ENCODE measurements at regions not wholly inside any gene's neighbourhood (a gene's known extent, or its start where the extent isn't known, plus 50 kb on each side); places are given as distances from the start of the nearest gene placed in this dataset.

GRCh38 chr13:47665043-47665442, 336.0 kb downstream of the SUCLA2 start:
- Histone ChIP-seq H3K4me3 (ENCODE audit: low read length) (no peak overlapping the region), H3K36me3 (ENCODE audit: control insufficient read depth, insufficient read depth, low read length, severe bottlenecking) (no peaks in the 10 kb centered on the region)

GRCh38 chr13:47661076-47661475, 340.0 kb downstream of the SUCLA2 start:
- Histone ChIP-seq H3K4me1 (ENCODE audit: control insufficient read depth, insufficient read depth, low read length) (peaks cover 3% of the 10 kb centered on the region), H3K9ac (ENCODE audit: low read length) (no peak overlapping the region), H3K9me3 (ENCODE audit: control insufficient read depth, low read length) (no peaks in the 10 kb centered on the region), H3K36me3 (ENCODE audit: control insufficient read depth, insufficient read depth, low read length, severe bottlenecking) (no peaks in the 10 kb centered on the region), H3K27me3 (replicated peaks; ENCODE audit: control insufficient read depth, insufficient read depth, low read length) (no peaks in the 10 kb centered on the region), H3K4me3 (ENCODE audit: low read length) (no peak overlapping the region)
- no peak for DNase-seq (ENCODE audit: low read depth)

More at GRCh38 chr13:47665043-47665442, 336.0 kb downstream of the SUCLA2 start:
- Histone ChIP-seq H3K9me3 (ENCODE audit: control insufficient read depth, low read length) (no peaks in the 10 kb centered on the region), H3K27me3 (replicated peaks; ENCODE audit: control insufficient read depth, insufficient read depth, low read length) (no peaks in the 10 kb centered on the region), H3K9ac (ENCODE audit: low read length) (no peak overlapping the region), H3K4me1 (ENCODE audit: control insufficient read depth, insufficient read depth, low read length) (peaks cover 3% of the 10 kb centered on the region)
- no peak for DNase-seq (ENCODE audit: low read depth)

GRCh38 chr13:47656651-47657050, 344.4 kb downstream of the SUCLA2 start:
- Histone ChIP-seq H3K4me3 (ENCODE audit: low read length) (no peak overlapping the region), H3K27me3 (replicated peaks; ENCODE audit: control insufficient read depth, insufficient read depth, low read length) (no peaks in the 10 kb centered on the region), H3K36me3 (ENCODE audit: control insufficient read depth, insufficient read depth, low read length, severe bottlenecking) (no peaks in the 10 kb centered on the region), H3K9me3 (ENCODE audit: control insufficient read depth, low read length) (no peaks in the 10 kb centered on the region), H3K4me1 (ENCODE audit: control insufficient read depth, insufficient read depth, low read length) (peaks cover 3% of the 10 kb centered on the region), H3K9ac (ENCODE audit: low read length) (no peak overlapping the region)
- DNase-seq (ENCODE audit: low read depth), result no peak

- no peaks in the 10 kb centered on the region for H3K27me3 ChIP-seq (replicated peaks; ENCODE audit: control insufficient read depth, insufficient read depth, low read length)
- DNase-seq (ENCODE audit: low read depth), result no peak
- H3K4me3 ChIP-seq (ENCODE audit: low read length), result no peak overlapping the region
- no peak overlapping the region for H3K9ac ChIP-seq (ENCODE audit: low read length)
- no peaks in the 10 kb centered on the region for H3K36me3 ChIP-seq (ENCODE audit: control insufficient read depth, insufficient read depth, low read length, severe bottlenecking)
- H3K4me1 ChIP-seq (ENCODE audit: control insufficient read depth, insufficient read depth, low read length), result peaks cover 4% of the 10 kb centered on the region
- no peaks in the 10 kb centered on the region for H3K9me3 ChIP-seq (ENCODE audit: control insufficient read depth, low read length)
These were observed 350.9 kb downstream of the SUCLA2 start for GRCh38 chr13:47650209-47650608.

- H3K4me1 ChIP-seq (ENCODE audit: control insufficient read depth, insufficient read depth, low read length), result peaks cover 4% of the 10 kb centered on the region
- H3K9me3 ChIP-seq (ENCODE audit: control insufficient read depth, low read length), result no peaks in the 10 kb centered on the region
- no peak overlapping the region for H3K9ac ChIP-seq (ENCODE audit: low read length)
- H3K36me3 ChIP-seq (ENCODE audit: control insufficient read depth, insufficient read depth, low read length, severe bottlenecking), result no peaks in the 10 kb centered on the region
- no peaks in the 10 kb centered on the region for H3K27me3 ChIP-seq (replicated peaks; ENCODE audit: control insufficient read depth, insufficient read depth, low read length)
- no peak for DNase-seq (ENCODE audit: low read depth)
- no peak overlapping the region for H3K4me3 ChIP-seq (ENCODE audit: low read length)
These were observed 354.1 kb downstream of the SUCLA2 start for GRCh38 chr13:47647001-47647400.

GRCh38 chr13:47646298-47646697, 354.8 kb downstream of the SUCLA2 start:
- Histone ChIP-seq H3K4me3 (ENCODE audit: low read length) (no peak overlapping the region), H3K4me1 (ENCODE audit: control insufficient read depth, insufficient read depth, low read length) (peaks cover 4% of the 10 kb centered on the region), H3K36me3 (ENCODE audit: control insufficient read depth, insufficient read depth, low read length, severe bottlenecking) (no peaks in the 10 kb centered on the region), H3K9ac (ENCODE audit: low read length) (no peak overlapping the region), H3K9me3 (ENCODE audit: control insufficient read depth, low read length) (no peaks in the 10 kb centered on the region), H3K27me3 (replicated peaks; ENCODE audit: control insufficient read depth, insufficient read depth, low read length) (no peaks in the 10 kb centered on the region)
- DNase-seq (ENCODE audit: low read depth), result no peak

- Histone ChIP-seq H3K9me3 (ENCODE audit: control insufficient read depth, low read length) (peaks cover 15% of the 10 kb centered on the region), H3K9ac (ENCODE audit: low read length) (no peak overlapping the region), H3K27me3 (replicated peaks; ENCODE audit: control insufficient read depth, insufficient read depth, low read length) (no peaks in the 10 kb centered on the region), H3K36me3 (ENCODE audit: control insufficient read depth, insufficient read depth, low read length, severe bottlenecking) (no peaks in the 10 kb centered on the region), H3K4me1 (ENCODE audit: control insufficient read depth, insufficient read depth, low read length) (peaks cover 9% of the 10 kb centered on the region), H3K4me3 (ENCODE audit: low read length) (no peak overlapping the region)
- DNase-seq (ENCODE audit: low read depth), result no peak
These were observed 361.2 kb downstream of the SUCLA2 start for GRCh38 chr13:47639738-47640447.

- Histone ChIP-seq H3K27me3 (replicated peaks; ENCODE audit: control insufficient read depth, insufficient read depth, low read length) (no peaks in the 10 kb centered on the region), H3K4me3 (ENCODE audit: low read length) (no peak overlapping the region), H3K36me3 (ENCODE audit: control insufficient read depth, insufficient read depth, low read length, severe bottlenecking) (no peaks in the 10 kb centered on the region), H3K4me1 (ENCODE audit: control insufficient read depth, insufficient read depth, low read length) (peaks cover 9% of the 10 kb centered on the region), H3K9ac (ENCODE audit: low read length) (no peak overlapping the region), H3K9me3 (ENCODE audit: control insufficient read depth, low read length) (peaks cover 27% of the 10 kb centered on the region)
- no peak for DNase-seq (ENCODE audit: low read depth)
These were observed 362.4 kb downstream of the SUCLA2 start for GRCh38 chr13:47638627-47639026.

- Histone ChIP-seq H3K27me3 (replicated peaks; ENCODE audit: control insufficient read depth, insufficient read depth, low read length) (no peaks in the 10 kb centered on the region), H3K4me3 (ENCODE audit: low read length) (no peak overlapping the region), H3K36me3 (ENCODE audit: control insufficient read depth, insufficient read depth, low read length, severe bottlenecking) (no peaks in the 10 kb centered on the region), H3K4me1 (ENCODE audit: control insufficient read depth, insufficient read depth, low read length) (peaks cover 5% of the 10 kb centered on the region), H3K9ac (ENCODE audit: low read length) (no peak overlapping the region), H3K9me3 (ENCODE audit: control insufficient read depth, low read length) (peaks cover 27% of the 10 kb centered on the region)
- no peak for DNase-seq (ENCODE audit: low read depth)
These were observed 368.8 kb downstream of the SUCLA2 start for GRCh38 chr13:47632311-47632710.

- Histone ChIP-seq H3K9me3 (ENCODE audit: control insufficient read depth, low read length) (peaks cover under 1% of the 10 kb centered on the region), H3K4me3 (ENCODE audit: low read length) (no peak overlapping the region), H3K4me1 (ENCODE audit: control insufficient read depth, insufficient read depth, low read length) (peaks cover 5% of the 10 kb centered on the region), H3K9ac (ENCODE audit: low read length) (no peak overlapping the region), H3K36me3 (ENCODE audit: control insufficient read depth, insufficient read depth, low read length, severe bottlenecking) (no peaks in the 10 kb centered on the region), H3K27me3 (replicated peaks; ENCODE audit: control insufficient read depth, insufficient read depth, low read length) (no peaks in the 10 kb centered on the region)
- DNase-seq (ENCODE audit: low read depth), result no peak
These were observed 372.4 kb downstream of the SUCLA2 start for GRCh38 chr13:47628666-47629065.

GRCh38 chr13:47623862-47624261, 377.2 kb downstream of the SUCLA2 start:
- Histone ChIP-seq H3K9ac (ENCODE audit: low read length) (no peak overlapping the region), H3K4me1 (ENCODE audit: control insufficient read depth, insufficient read depth, low read length) (no peaks in the 10 kb centered on the region), H3K9me3 (ENCODE audit: control insufficient read depth, low read length) (peaks cover 1% of the 10 kb centered on the region), H3K36me3 (ENCODE audit: control insufficient read depth, insufficient read depth, low read length, severe bottlenecking) (no peaks in the 10 kb centered on the region), H3K4me3 (ENCODE audit: low read length) (no peak overlapping the region), H3K27me3 (replicated peaks; ENCODE audit: control insufficient read depth, insufficient read depth, low read length) (peaks cover 8% of the 10 kb centered on the region)
- no peak for DNase-seq (ENCODE audit: low read depth)

GRCh38 chr13:47621931-47622330, 379.1 kb downstream of the SUCLA2 start:
- peaks cover 7% of the 10 kb centered on the region for H3K9me3 ChIP-seq (ENCODE audit: control insufficient read depth, low read length)
- peak; percentile 1 for DNase-seq (ENCODE audit: low read depth)
- peaks cover 8% of the 10 kb centered on the region for H3K27me3 ChIP-seq (replicated peaks; ENCODE audit: control insufficient read depth, insufficient read depth, low read length)
- no peaks in the 10 kb centered on the region for H3K36me3 ChIP-seq (ENCODE audit: control insufficient read depth, insufficient read depth, low read length, severe bottlenecking)
- no peaks in the 10 kb centered on the region for H3K4me1 ChIP-seq (ENCODE audit: control insufficient read depth, insufficient read depth, low read length)
- H3K4me3 ChIP-seq (ENCODE audit: low read length), result no peak overlapping the region
- H3K9ac ChIP-seq (ENCODE audit: low read length), result no peak overlapping the region
